LNCAP (cell line): ENCODE measurements at regions not wholly inside any gene's neighbourhood (a gene's known extent, or its start where the extent isn't known, plus 50 kb on each side); places are given as distances from the start of the nearest gene placed in this dataset.
A peak's percentile ranks its signal among the peaks of the same experiment; 100 is the strongest.

Experiments
- CTCF ChIP-seq: fragments of 450-650 bp; IDR thresholded peaks from 2 replicates; pipeline ENCODE4 v1.5.1; 2017; ENCODE audit warnings: mild to moderate bottlenecking

GRCh38 chr4:23614284-23614892, 275.5 kb downstream of the PPARGC1A start:
- peak; percentile 56 for TF ChIP-seq CTCF

- TF ChIP-seq CTCF = no peak
Measured at GRCh38 chr4:23613782-23614181, 276.1 kb downstream of the PPARGC1A start.

GRCh38 chr4:23602720-23603119, 287.1 kb downstream of the PPARGC1A start:
- no peak for TF ChIP-seq CTCF

- no peak for TF ChIP-seq CTCF
Measured at GRCh38 chr4:23594125-23594524, 295.7 kb downstream of the PPARGC1A start.

- TF ChIP-seq CTCF = no peak
Measured at GRCh38 chr4:23590431-23590830, 299.4 kb downstream of the PPARGC1A start.

GRCh38 chr4:23584024-23584423, 305.8 kb downstream of the PPARGC1A start:
- TF ChIP-seq CTCF = no peak

- no peak for TF ChIP-seq CTCF
Measured at GRCh38 chr4:23582671-23583070, 307.2 kb downstream of the PPARGC1A start.

- TF ChIP-seq CTCF = no peak
Measured at GRCh38 chr4:23579166-23579565, 310.7 kb downstream of the PPARGC1A start.
